Suprapubic skin (tissue), 3 donors: ENCODE measurements at regions not wholly inside any gene's neighbourhood (a gene's known extent, or its start where the extent isn't known, plus 50 kb on each side); places are given as distances from the start of the nearest gene placed in this dataset.

ENCODE experiments used
- CTCF ChIP-seq, 2 donors: fragments of 200-600 bp in 1 of 2; fragments of 450-650 bp in 1 of 2; sonication (generic) in 1 of 2; IDR thresholded peaks; one replicate each; pipeline ENCODE4 v1.5.1; 2016 to 2019; ENCODE audit warnings: antibody characterized with exemption in 2 of 2, mild to moderate bottlenecking in 1 of 2, moderate library complexity in 1 of 2
- POLR2AphosphoS5 ChIP-seq, 3 donors: sonication (generic); formaldehyde crosslinking; IDR thresholded peaks; one replicate each; pipeline ENCODE4 v1.6.1; 2017; ENCODE audit warnings: antibody characterized with exemption in 3 of 3

GRCh38 chr15:94021621-94022320 is 209.6 kb upstream of the MCTP2 start:
- TF ChIP-seq CTCF (IDR thresholded peaks at IDR 0.05) = no peak
- TF ChIP-seq POLR2AphosphoS5 (IDR thresholded peaks at IDR 0.05) = no peak
